HepG2 (cell line): ENCODE measurements at regions not wholly inside any gene's neighbourhood (a gene's known extent, or its start where the extent isn't known, plus 50 kb on each side); places are given as distances from the start of the nearest gene placed in this dataset.

Source experiments
- ATAC-seq: fragments of 200-7000 bp; cut with Tn5 transposase; 3 replicates; pipeline ENCODE4 v1.9.1; 2020; ENCODE audit warnings: mild to moderate bottlenecking, moderate library complexity
- BruUV-seq: library from RNA; stranded (reverse); fragments of 400-500 nt; replicated peaks from 2 replicates; lab custom pipeline; 2021; lab: Mats Ljungman, UMichigan
- CTCF ChIA-PET: fragments of 300-600 bp; formaldehyde crosslinking; extraction: SDS; loops from one replicate; lab custom pipeline; 2021; ENCODE audit warnings: low total read pairs, inconsistent platforms, low intra/inter-chr PET ratio; lab: Yijun Ruan, JAX
- POLR2A ChIA-PET: fragments of 350-600 bp; sonication (Branson Sonifier 250); formaldehyde crosslinking; loops from one replicate; lab custom pipeline; 2020; ENCODE audit warnings: antibody characterized with exemption, inconsistent platforms; lab: Yijun Ruan, JAX
- DNase-seq: peaks from one replicate; pipeline ENCODE4 v3.0.0-alpha.2; 2015; ENCODE audit warnings: low spot score
- FAIRE-seq: peaks from 3 replicates; lab custom pipeline; 2011; peaks lifted over from hg19 to GRCh38; lab: Jason Lieb, UNC
- H2AFZ ChIP-seq: one replicate; pipeline ENCODE4 v1.6.1; 2011; ENCODE audit warnings: low read length, inconsistent platforms
- H3K27ac ChIP-seq: fragments of 300-600 bp; 3 replicates; pipeline ENCODE4 v1.8.0; 2011; ENCODE audit warnings: mixed run types, mild to moderate bottlenecking, mixed read lengths, low read length, inconsistent platforms; ENCODE audit not compliant: insufficient read depth; ENCODE audit errors: extremely low read length
- H3K27me3 ChIP-seq, 2 experiments: fragments of 200-600 bp in 1 of 2; 2 replicates in 1 of 2; 3 replicates in 1 of 2; pipeline versions ENCODE4 v1.6.0 to v1.8.0; 2011; ENCODE audit warnings: low read length in 2 of 2, mild to moderate bottlenecking in 2 of 2, moderate library complexity in 2 of 2, inconsistent platforms in 1 of 2; ENCODE audit not compliant: insufficient read depth in 2 of 2, control insufficient read depth in 1 of 2
- H3K36me3 ChIP-seq, 2 experiments: fragments of 200-600 bp in 1 of 2; replicated peaks in 1 of 2; 2 replicates in 1 of 2; 3 replicates in 1 of 2; pipeline versions ENCODE4 v1.5.1 to v1.8.0; 2011; ENCODE audit warnings: low read length in 2 of 2, inconsistent platforms in 1 of 2; ENCODE audit not compliant: insufficient read depth in 2 of 2, control insufficient read depth in 1 of 2
- H3K4me1 ChIP-seq: 2 replicates; pipeline ENCODE4 v1.5.1; 2012; ENCODE audit warnings: low read length, inconsistent platforms; ENCODE audit not compliant: insufficient read depth
- H3K4me2 ChIP-seq: 2 replicates; pipeline ENCODE4 v1.6.0; 2011; ENCODE audit warnings: low read depth, low read length, inconsistent platforms
- H3K4me3 ChIP-seq, 3 experiments: fragments of 200-600 bp in 1 of 3; sonication (generic), shearing (Covaris generic) in 1 of 3; replicated peaks in 1 of 3; 2 replicates each; pipeline ENCODE4 v1.5.1; 2011 to 2016; ENCODE audit warnings: low read length in 3 of 3, inconsistent platforms in 2 of 3, low read depth in 2 of 3, mild to moderate bottlenecking in 2 of 3, control low read depth in 1 of 3, mixed read lengths in 1 of 3; ENCODE audit not compliant: insufficient read depth in 1 of 3
- H3K79me2 ChIP-seq: one replicate; pipeline ENCODE4 v1.6.1; 2011; ENCODE audit warnings: low read length, inconsistent platforms; ENCODE audit not compliant: insufficient read depth
- H3K9ac ChIP-seq: 2 replicates; pipeline ENCODE4 v1.6.0; 2011; ENCODE audit warnings: mild to moderate bottlenecking, low read depth, low read length, inconsistent platforms; ENCODE audit not compliant: insufficient read depth
- H3K9me3 ChIP-seq: 2 replicates; pipeline ENCODE4 v1.5.1; 2012; ENCODE audit warnings: mild to moderate bottlenecking, low read length
- H4K20me1 ChIP-seq: 2 replicates; pipeline ENCODE4 v1.6.0; 2011; ENCODE audit warnings: inconsistent platforms, mild to moderate bottlenecking, low read length, moderate library complexity; ENCODE audit not compliant: insufficient read depth
- MBNL3 ChIP-seq: fragments of 250-450 bp; sonication (Bioruptor Pico); conservative IDR thresholded peaks from 2 replicates; pipeline ENCODE4 v1.8.0; 2022; ENCODE audit warnings: mild to moderate bottlenecking, inconsistent platforms
- SMARCC2 ChIP-seq: fragments of 450-650 bp; IDR thresholded peaks from 2 replicates; pipeline ENCODE4 v1.6.1; 2017; ENCODE audit warnings: antibody characterized with exemption, mild to moderate bottlenecking
- SP5 ChIP-seq: IDR thresholded peaks from 2 replicates; pipeline ENCODE4 v1.6.1; 2016; ENCODE audit warnings: low read depth, borderline replicate concordance
- U2AF2 ChIP-seq: fragments of 200-400 bp; formaldehyde crosslinking; IDR thresholded peaks from 2 replicates; pipeline ENCODE4 v1.6.1; 2017; ENCODE audit warnings: low read depth, mild to moderate bottlenecking, low read length
- ZBTB20 ChIP-seq: sonication (generic); formaldehyde crosslinking; IDR thresholded peaks from 2 replicates; pipeline ENCODE4 v1.8.1; 2023; ENCODE audit warnings: missing genetic modification reagents, low read depth, mild to moderate bottlenecking, borderline replicate concordance
- WGBS: methylation state at CpG from one replicate; pipeline ENCODE4 v1.1.6; 2017; ENCODE audit warnings: low lambda C conversion rate; 5-methylcytosine and 5-hydroxymethylcytosine counted together
- in situ Hi-C: cut with HindIII; loops from 2 replicates; pipeline ENCODE4 v1.10.0; 2017; ENCODE audit warnings: low pct_unique_long_range_greater_than_20kb; ENCODE audit not compliant: extremely low pct_ligation_motif_present
- intact Hi-C: fragments of 100-400 bp; cut with micrococcal nuclease; formaldehyde crosslinking; loops from one replicate; pipeline ENCODE4 v1.10.0; 2022; ENCODE audit not compliant: unreplicated experiment
- TF ChIP-seq, protein P1 (sequence below): sonication (generic); formaldehyde crosslinking; IDR thresholded peaks from 2 replicates; pipeline ENCODE4 v1.4.0; 2020; ENCODE audit warnings: missing genetic modification reagents, borderline replicate concordance
- TF ChIP-seq, protein P2 (sequence below): IDR thresholded peaks from 2 replicates; pipeline ENCODE4 v1.6.1; 2016; ENCODE audit warnings: missing biosample characterization, missing genetic modification reagents, low read depth

DNA sequence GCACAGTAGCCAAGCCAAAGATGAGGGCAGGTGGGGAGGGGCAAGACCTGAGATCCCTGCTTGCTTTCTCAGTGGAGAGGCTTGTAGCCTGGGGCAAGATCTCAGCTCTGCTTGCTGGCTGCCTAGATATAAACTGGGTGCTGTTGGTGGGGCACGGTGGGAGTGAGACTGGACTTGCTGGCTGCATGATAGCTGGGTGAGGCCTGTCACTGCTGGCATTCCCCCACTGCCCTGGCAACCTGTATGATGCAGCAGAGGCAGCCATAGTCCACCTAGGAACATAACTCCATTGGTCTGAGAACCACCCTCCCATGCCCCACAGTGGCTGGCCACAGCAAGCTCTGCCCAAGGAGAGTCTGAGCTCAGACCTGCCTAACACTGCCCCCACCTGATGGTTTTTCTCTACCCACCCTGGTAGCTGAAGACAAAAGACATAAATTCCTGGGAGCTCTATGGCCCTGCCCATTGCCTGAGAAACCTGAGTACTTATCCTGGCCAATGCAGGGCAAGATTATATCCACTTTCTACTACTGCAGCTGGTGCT, 261.9 kb upstream of the DEPDC1 start (continued):
- no peak for TF ChIP-seq MBNL3

DNA sequence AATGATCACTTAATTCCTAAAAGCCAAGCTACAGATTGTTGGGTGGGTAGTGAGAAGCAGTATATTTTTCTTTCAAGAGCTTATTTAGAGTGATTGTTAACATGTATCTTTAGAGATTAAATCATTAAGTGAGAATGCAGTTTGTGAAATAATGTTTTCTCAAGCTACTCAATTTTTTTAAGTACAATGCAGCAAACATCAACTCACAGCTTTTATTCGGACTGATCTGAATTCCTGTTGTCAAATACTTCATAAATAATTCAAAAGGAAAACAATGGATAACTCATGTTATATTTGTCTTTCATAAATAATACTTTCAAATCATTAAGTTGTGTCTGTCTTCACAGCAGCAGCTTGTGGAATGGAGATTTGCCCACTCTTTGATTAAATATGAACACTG, 271.1 kb upstream of the DEPDC1 start:
- 5% methylated on average over 1 of the region's 1 CpG for WGBS
- Histone ChIP-seq H3K27ac (no peak overlapping the region), H2AFZ (no peak overlapping the region), H3K9me3 (peaks cover 90% of the 10 kb centered on the region), H3K4me1 (no peaks in the 10 kb centered on the region), H3K9ac (no peak overlapping the region), H3K36me3 (no peaks in the 10 kb centered on the region), H3K27me3 (no peaks in the 10 kb centered on the region), H3K4me3 (no peak overlapping the region), H4K20me1 (no peaks in the 10 kb centered on the region), H3K79me2 (no peaks in the 10 kb centered on the region), H3K4me2 (no peak overlapping the region)
- BruUV-seq = no TSS peak
- no peak for ATAC-seq
- in situ Hi-C loops (no loop called here), intact Hi-C loops (no loop called here)
- DNase-seq = no peak
- ChIA-PET CTCF (no interaction called here), POLR2A (no interaction called here)
- TF ChIP-seq U2AF2 (no peak), SMARCC2 (no peak), ZBTB20 (CRISPR knock-in tag) (no peak), SP5 (CRISPR knock-in tag) (no peak)
- TF ChIP-seq, protein P1, sequence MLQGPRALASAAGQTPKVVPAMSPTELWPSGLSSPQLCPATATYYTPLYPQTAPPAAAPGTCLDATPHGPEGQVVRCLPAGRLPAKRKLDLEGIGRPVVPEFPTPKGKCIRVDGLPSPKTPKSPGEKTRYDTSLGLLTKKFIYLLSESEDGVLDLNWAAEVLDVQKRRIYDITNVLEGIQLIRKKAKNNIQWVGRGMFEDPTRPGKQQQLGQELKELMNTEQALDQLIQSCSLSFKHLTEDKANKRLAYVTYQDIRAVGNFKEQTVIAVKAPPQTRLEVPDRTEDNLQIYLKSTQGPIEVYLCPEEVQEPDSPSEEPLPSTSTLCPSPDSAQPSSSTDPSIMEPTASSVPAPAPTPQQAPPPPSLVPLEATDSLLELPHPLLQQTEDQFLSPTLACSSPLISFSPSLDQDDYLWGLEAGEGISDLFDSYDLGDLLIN (CRISPR knock-in tag) = no peak
- TF ChIP-seq, protein P2, sequence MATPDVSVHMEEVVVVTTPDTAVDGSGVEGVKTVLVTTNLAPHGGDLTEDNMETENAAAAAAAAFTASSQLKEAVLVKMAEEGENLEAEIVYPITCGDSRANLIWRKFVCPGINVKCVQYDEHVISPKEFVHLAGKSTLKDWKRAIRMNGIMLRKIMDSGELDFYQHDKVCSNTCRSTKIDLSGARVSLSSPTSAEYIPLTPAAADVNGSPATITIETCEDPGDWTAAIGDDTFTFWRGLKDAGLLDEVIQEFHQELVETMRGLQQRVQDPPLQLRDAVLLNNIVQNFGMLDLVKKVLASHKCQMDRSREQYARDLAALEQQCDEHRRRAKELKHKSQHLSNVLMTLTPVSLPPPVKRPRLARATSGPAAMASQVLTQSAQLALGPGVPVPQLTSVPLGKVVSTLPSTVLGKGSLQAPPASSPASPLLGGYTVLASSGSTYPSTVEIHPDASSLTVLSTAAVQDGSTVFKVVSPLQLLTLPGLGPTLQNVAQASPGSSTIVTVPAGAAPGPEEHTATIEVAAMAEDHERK (CRISPR knock-in tag) = no peak
- no peak for FAIRE-seq
